Common myeloid progenitor, CD34-positive (primary cell): ENCODE measurements at regions not wholly inside any gene's neighbourhood (a gene's known extent, or its start where the extent isn't known, plus 50 kb on each side); places are given as distances from the start of the nearest gene placed in this dataset.

Source experiments
- CTCF ChIA-PET: fragments of 350-600 bp; sonication (Branson Sonifier 250); formaldehyde crosslinking; loops from one replicate; lab custom pipeline; 2021; ENCODE audit warnings: antibody characterized with exemption; lab: Charles Lee
- POLR2A ChIA-PET: fragments of 350-600 bp; sonication (Branson Sonifier 250); formaldehyde crosslinking; loops from one replicate; lab custom pipeline; 2021; ENCODE audit warnings: antibody characterized with exemption; lab: Charles Lee
- DNase-seq, 3 donors: peaks; one replicate each; pipeline versions ENCODE4 v3.0.0 to v3.0.0-alpha.2; 2013
- H3K27ac ChIP-seq, 2 experiments: 1 replicate in 1 of 2; 2 replicates in 1 of 2; pipeline ENCODE4 v1.7.0; 2013; ENCODE audit warnings: inconsistent platforms in 2 of 2, low read length in 2 of 2, mild to moderate bottlenecking in 2 of 2, low read depth in 1 of 2, moderate library complexity in 1 of 2; ENCODE audit not compliant: severe bottlenecking in 2 of 2, insufficient read depth in 1 of 2, poor library complexity in 1 of 2
- H3K27me3 ChIP-seq, 5 experiments: replicated peaks in 2 of 5; 1 replicate in 3 of 5; 2 replicates in 2 of 5; pipeline versions ENCODE4 v1.6.1 to v1.7.0; 2013; ENCODE audit warnings: low read length in 4 of 5, mild to moderate bottlenecking in 2 of 5, moderate library complexity in 2 of 5, inconsistent platforms in 1 of 5; ENCODE audit not compliant: insufficient read depth in 5 of 5, control insufficient read depth in 4 of 5
- H3K36me3 ChIP-seq, 4 experiments: 1 replicate in 2 of 4; 2 replicates in 2 of 4; pipeline versions ENCODE4 v1.6.1 to v1.7.0; 2013; ENCODE audit warnings: low read length in 3 of 4, control low read depth in 1 of 4, mild to moderate bottlenecking in 1 of 4; ENCODE audit not compliant: control insufficient read depth in 4 of 4, insufficient read depth in 4 of 4
- H3K4me1 ChIP-seq, 4 experiments: 1 replicate in 3 of 4; 2 replicates in 1 of 4; pipeline versions ENCODE4 v1.6.1 to v1.7.1; 2013; ENCODE audit warnings: low read length in 3 of 4, mild to moderate bottlenecking in 3 of 4, control low read depth in 1 of 4, inconsistent platforms in 1 of 4, moderate library complexity in 1 of 4; ENCODE audit not compliant: control insufficient read depth in 4 of 4, insufficient read depth in 4 of 4; ENCODE audit errors: control extremely low read depth in 1 of 4
- H3K4me3 ChIP-seq, 7 experiments: 1 replicate in 4 of 7; 2 replicates in 3 of 7; pipeline versions ENCODE4 v1.5.1 to v1.7.0; 2013; ENCODE audit warnings: mild to moderate bottlenecking in 7 of 7, low read length in 6 of 7, moderate library complexity in 6 of 7, inconsistent platforms in 2 of 7, low read depth in 2 of 7, control low read depth in 1 of 7; ENCODE audit not compliant: insufficient read depth in 4 of 7, control insufficient read depth in 1 of 7; ENCODE audit errors: extremely low read depth in 1 of 7
- H3K9me3 ChIP-seq, 5 experiments: 1 replicate in 4 of 5; 2 replicates in 1 of 5; pipeline versions ENCODE4 v1.6.1 to v1.7.1; 2013; ENCODE audit warnings: low read length in 4 of 5, mild to moderate bottlenecking in 2 of 5, inconsistent platforms in 1 of 5, low read depth in 1 of 5, moderate library complexity in 1 of 5; ENCODE audit not compliant: control insufficient read depth in 4 of 5, insufficient read depth in 2 of 5; ENCODE audit errors: control extremely low read depth in 1 of 5
- WGBS: methylation state at CpG from one replicate; pipeline ENCODE4 v1.1.5; 2013; ENCODE audit not compliant: insufficient coverage; 5-methylcytosine and 5-hydroxymethylcytosine counted together

DNA sequence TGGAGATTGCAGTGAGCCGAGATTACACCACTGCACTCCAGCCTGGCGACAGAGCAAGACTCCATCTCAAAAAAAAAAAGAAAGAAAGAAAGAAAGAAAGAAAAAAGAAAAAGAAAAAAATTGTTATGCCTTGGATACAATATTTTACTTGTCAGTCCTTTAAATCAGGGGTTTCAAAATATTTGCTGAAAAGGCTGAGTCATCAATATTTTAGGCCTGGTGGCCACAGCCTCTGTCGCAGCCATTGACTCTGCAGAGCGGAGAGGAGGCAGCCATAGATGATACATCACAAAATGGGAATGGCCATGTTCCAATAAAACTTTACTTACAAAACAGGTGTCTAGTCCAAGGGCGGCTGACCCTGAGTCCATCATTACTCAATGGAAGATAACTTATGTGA, 314.8 kb upstream of the SALL3 start:
- CTCF ChIA-PET = no interaction called here
- Histone ChIP-seq H3K36me3 (no peaks in the 10 kb centered on the region), H3K27me3 (peaks cover 0 to 10% (median 0%) of the 10 kb centered on the region in 5 experiments), H3K27ac (no peak overlapping the region), H3K4me1 (no peaks in the 10 kb centered on the region), H3K9me3 (no peaks in the 10 kb centered on the region), H3K4me3 (no peak overlapping the region)
- POLR2A ChIA-PET = no interaction called here
- no peak for DNase-seq
- 93% methylated on average over 3 of the region's 5 CpGs for WGBS

DNA sequence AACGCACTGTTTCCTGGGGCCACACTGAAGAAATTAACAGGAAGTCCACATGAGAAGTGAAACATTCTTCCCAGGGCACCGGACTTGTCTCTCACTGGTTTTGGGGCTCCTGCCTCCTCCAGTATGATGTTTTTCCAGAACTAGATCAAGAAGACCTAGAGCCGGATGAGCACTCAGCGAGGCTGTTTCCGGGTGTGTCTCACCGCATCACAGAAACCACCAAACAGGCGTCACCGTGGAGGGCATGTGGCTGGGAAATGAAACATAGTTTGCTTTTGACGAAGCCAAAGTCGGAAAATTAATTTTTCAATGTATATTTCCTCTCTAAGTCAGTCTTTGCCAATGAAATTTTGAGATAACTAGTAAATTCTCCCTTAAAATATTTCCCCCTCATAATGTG, 314.0 kb upstream of the SALL3 start:
- ChIA-PET CTCF (no interaction called here), POLR2A (no interaction called here)
- 95% methylated on average over 3 of the region's 10 CpGs for WGBS
- H3K27me3 ChIP-seq = peaks cover 0 to 10% (median 0%) of the 10 kb centered on the region in 5 experiments
- no peak overlapping the region for H3K27ac ChIP-seq
- no peaks in the 10 kb centered on the region for H3K36me3 ChIP-seq
- no peaks in the 10 kb centered on the region for H3K4me1 ChIP-seq
- DNase-seq = no peak
- H3K9me3 ChIP-seq = no peaks in the 10 kb centered on the region
- H3K4me3 ChIP-seq = no peak overlapping the region

DNA sequence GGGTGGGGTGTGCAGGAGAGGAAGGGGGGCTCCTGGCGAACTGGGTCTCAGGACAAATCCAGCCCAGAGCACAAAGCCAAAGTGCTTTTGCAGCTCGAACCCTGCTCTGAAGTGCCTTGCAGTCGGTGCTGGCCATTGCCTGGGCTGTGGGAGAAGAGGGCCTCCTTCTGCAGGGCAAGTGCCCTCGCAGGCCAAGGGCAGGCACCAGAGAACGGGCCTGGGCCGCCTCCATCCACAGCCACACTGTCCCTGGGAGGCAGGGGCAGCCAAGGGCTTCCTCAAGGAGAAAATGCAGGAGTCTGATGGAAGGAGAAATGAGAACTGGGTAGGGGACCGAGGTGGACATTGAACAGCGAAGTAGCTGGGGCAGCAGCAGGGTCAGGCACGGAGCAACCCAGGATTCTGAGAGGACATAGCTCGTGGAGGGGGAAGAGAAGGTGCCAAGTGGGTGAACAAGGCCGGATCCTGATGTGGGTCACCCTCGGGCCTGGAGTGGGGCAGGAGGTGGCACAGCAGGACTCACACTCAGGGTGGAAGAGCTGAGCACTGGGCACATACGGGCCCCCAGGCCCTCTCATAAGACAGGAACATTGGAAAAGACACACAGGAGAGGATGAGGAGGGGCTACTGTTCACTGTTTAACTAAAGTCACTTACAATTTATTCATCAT, 312.8 kb upstream of the SALL3 start:
- POLR2A ChIA-PET = no interaction called here
- CTCF ChIA-PET = no interaction called here
- no peak for DNase-seq
- H3K4me1 ChIP-seq = no peaks in the 10 kb centered on the region
- H3K27ac ChIP-seq = no peak overlapping the region
- no peaks in the 10 kb centered on the region for H3K36me3 ChIP-seq
- WGBS = 93% methylated on average over 8 of the region's 13 CpGs
- no peak overlapping the region for H3K4me3 ChIP-seq
- H3K27me3 ChIP-seq = peaks cover 0 to 10% (median 0%) of the 10 kb centered on the region in 5 experiments
- H3K9me3 ChIP-seq = no peaks in the 10 kb centered on the region

DNA sequence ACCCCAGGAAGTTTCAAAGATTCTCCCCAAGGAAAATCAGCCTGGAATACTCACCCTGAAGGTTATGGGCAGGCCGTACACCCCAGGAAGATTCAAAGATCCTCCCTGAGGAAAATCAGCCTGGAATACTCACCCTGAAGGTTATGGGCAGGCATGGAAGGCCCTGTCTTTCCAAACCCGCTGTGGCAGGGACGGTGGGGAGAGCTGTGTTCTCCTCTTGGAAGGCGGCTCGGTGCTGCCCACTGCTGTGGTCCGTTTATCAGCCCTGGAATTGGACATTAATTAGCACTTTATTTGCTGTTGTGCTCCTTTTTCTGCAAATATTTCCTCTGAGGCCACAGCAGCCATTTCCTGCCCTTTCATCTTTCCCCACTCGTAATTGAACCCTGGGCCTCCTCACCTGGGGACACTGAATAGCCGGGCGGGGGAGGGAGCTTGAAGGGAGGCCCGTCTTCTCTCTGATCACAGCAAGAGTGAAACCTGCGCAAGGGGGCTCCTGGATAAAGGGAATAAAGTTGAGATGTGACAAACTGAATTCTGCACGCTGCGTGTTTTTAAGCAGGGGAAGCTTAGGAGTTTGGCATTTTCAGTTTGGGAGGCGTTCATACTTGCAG, 308.7 kb upstream of the SALL3 start:
- Histone ChIP-seq H3K4me1 (no peaks in the 10 kb centered on the region), H3K9me3 (no peaks in the 10 kb centered on the region), H3K27ac (no peak overlapping the region), H3K27me3 (peaks cover 0 to 14% (median 0%) of the 10 kb centered on the region in 5 experiments), H3K36me3 (no peaks in the 10 kb centered on the region), H3K4me3 (no peak overlapping the region)
- WGBS = 73% methylated on average over 13 of the region's 14 CpGs
- POLR2A ChIA-PET = no interaction called here
- DNase-seq = no peak
- CTCF ChIA-PET = no interaction called here

DNA sequence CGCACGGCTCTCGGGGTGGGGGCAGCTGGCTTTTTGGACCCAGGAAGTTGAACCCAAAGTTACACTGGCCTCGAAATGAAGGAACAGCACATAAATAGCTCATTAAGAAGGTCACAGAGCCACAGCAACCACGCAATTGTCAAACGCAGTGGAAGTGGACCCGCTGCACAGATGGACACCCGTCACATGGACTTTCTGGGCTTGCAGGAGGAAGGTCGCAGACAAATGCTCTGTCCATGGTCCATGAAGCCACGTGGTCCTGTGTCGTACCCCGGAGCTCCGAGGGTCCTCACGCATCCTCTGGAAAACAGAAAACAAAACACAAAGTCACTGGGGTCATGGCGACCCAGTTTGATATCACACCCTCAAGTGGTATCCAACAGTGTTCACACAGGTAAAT, 308.1 kb upstream of the SALL3 start:
- DNase-seq = no peak
- Histone ChIP-seq H3K27me3 (peaks cover 0 to 14% (median 0%) of the 10 kb centered on the region in 5 experiments), H3K27ac (no peak overlapping the region), H3K36me3 (no peaks in the 10 kb centered on the region), H3K9me3 (no peaks in the 10 kb centered on the region), H3K4me3 (no peak overlapping the region), H3K4me1 (no peaks in the 10 kb centered on the region)
- 83% methylated on average over 10 of the region's 15 CpGs for WGBS
- POLR2A ChIA-PET = interaction anchor here (0.9 kb wide), 1 partner anchor 539 kb away, joined by 9 read pairs; no protein-coding TSS in a partner anchor
- CTCF ChIA-PET = no interaction called here

DNA sequence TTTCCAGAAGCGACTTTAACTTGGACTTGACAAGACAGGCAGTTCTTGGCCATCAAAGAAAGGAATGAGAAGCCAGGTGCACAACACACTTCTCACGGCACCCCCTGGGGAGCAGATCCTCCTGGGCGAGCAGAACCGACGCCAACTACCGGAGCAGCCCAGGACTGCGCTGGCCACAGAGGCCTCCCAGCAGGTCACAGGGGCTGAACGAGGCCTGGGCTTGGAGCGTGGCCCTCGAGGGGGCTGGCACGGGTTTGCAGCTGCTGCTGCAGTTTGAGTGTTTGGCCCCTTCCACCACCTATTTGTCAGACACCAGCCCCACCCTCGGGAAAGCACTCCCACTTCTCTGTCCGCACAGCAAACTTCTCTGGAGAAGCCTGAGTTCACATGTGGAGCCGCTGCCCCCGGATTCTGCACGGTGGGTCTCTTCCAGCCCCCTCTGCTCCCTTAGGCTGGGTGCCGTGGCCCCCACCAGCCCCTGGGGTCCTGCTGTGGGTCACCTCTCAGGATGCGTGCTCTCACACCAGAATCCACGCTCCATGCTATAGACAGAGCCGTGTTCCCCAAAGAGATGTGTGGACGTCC, 306.7 kb upstream of the SALL3 start:
- ChIA-PET POLR2A (no interaction called here), CTCF (no interaction called here)
- Histone ChIP-seq H3K27ac (no peak overlapping the region), H3K27me3 (peaks cover 0 to 14% (median 0%) of the 10 kb centered on the region in 5 experiments), H3K4me3 (no peak overlapping the region), H3K36me3 (no peaks in the 10 kb centered on the region), H3K4me1 (no peaks in the 10 kb centered on the region), H3K9me3 (no peaks in the 10 kb centered on the region)
- DNase-seq = no peak
- 89% methylated on average over 18 of the region's 21 CpGs for WGBS
